ENCODE measurements at regions not wholly inside any gene's neighbourhood (a gene's known extent, or its start where the extent isn't known, plus 50 kb on each side); places are given as distances from the start of the nearest gene placed in this dataset.

- no peak for DNase-seq
- Histone ChIP-seq H3K27me3 (no peaks in the 10 kb centered on the region), H3K36me3 (ENCODE audit: low read depth, missing control alignments) (no peaks in the 10 kb centered on the region), H3K27ac (no peak overlapping the region), H3K9me3 (no peaks in the 10 kb centered on the region), H3K4me1 (no peaks in the 10 kb centered on the region), H3K4me3 (no peak overlapping the region)
- WGBS, 2 donors: 73 to 76% methylated on average over 5 of the region's 5 CpGs
- intact Hi-C loops (cut with DNase I; ENCODE audit: low total_unique reads): no loop called here
- TF ChIP-seq CTCF (IDR thresholded peaks at IDR 0.05): no peak
- TF ChIP-seq POLR2A (IDR thresholded peaks at IDR 0.05): no peak
Observed at GRCh38 chr2:239600650-239601049, 199.8 kb upstream of the HDAC4 start.

GRCh38 chr2:239600001-239600593 lies 199.3 kb upstream of the HDAC4 start:
- Histone ChIP-seq H3K27ac (no peak overlapping the region), H3K36me3 (ENCODE audit: low read depth, missing control alignments) (no peaks in the 10 kb centered on the region), H3K4me3 (no peak overlapping the region), H3K9me3 (no peaks in the 10 kb centered on the region), H3K4me1 (no peaks in the 10 kb centered on the region), H3K27me3 (no peaks in the 10 kb centered on the region)
- WGBS, 2 donors: 88 to 89% methylated on average over 13 to 14 of the region's 14 CpGs
- no peak for TF ChIP-seq CTCF (IDR thresholded peaks at IDR 0.05)
- no peak for TF ChIP-seq POLR2A (IDR thresholded peaks at IDR 0.05)
- intact Hi-C loops (cut with DNase I; ENCODE audit: low total_unique reads): no loop called here
- DNase-seq: no peak

GRCh38 chr2:239599299-239599698 lies 198.5 kb upstream of the HDAC4 start:
- TF ChIP-seq CTCF (IDR thresholded peaks at IDR 0.05) (no peak), POLR2A (IDR thresholded peaks at IDR 0.05) (no peak)
- no peaks in the 10 kb centered on the region for H3K4me1 ChIP-seq
- no peaks in the 10 kb centered on the region for H3K36me3 ChIP-seq (ENCODE audit: low read depth, missing control alignments)
- no peak overlapping the region for H3K27ac ChIP-seq
- intact Hi-C loops (cut with DNase I; ENCODE audit: low total_unique reads): no loop called here
- 90 to 91% methylated on average over 14 of the region's 14 CpGs for WGBS, 2 donors
- no peak overlapping the region for H3K4me3 ChIP-seq
- no peaks in the 10 kb centered on the region for H3K27me3 ChIP-seq
- H3K9me3 ChIP-seq: no peaks in the 10 kb centered on the region
- DNase-seq: no peak

- no peaks in the 10 kb centered on the region for H3K27me3 ChIP-seq
- TF ChIP-seq POLR2A (IDR thresholded peaks at IDR 0.05) (no peak), CTCF (IDR thresholded peaks at IDR 0.05) (no peak)
- H3K4me3 ChIP-seq: no peak overlapping the region
- 76 to 82% methylated on average over 5 of the region's 5 CpGs for WGBS, 2 donors
- no peak overlapping the region for H3K27ac ChIP-seq
- H3K36me3 ChIP-seq (ENCODE audit: low read depth, missing control alignments): no peaks in the 10 kb centered on the region
- intact Hi-C loops (cut with DNase I; ENCODE audit: low total_unique reads): no loop called here
- no peaks in the 10 kb centered on the region for H3K9me3 ChIP-seq
- DNase-seq: peak; percentile 0
- H3K4me1 ChIP-seq: no peaks in the 10 kb centered on the region
Observed at GRCh38 chr2:239598732-239599090, 197.9 kb upstream of the HDAC4 start.

- H3K27ac ChIP-seq: no peak overlapping the region
- intact Hi-C loops (cut with DNase I; ENCODE audit: low total_unique reads): no loop called here
- no peak for TF ChIP-seq CTCF (IDR thresholded peaks at IDR 0.05)
- TF ChIP-seq POLR2A (IDR thresholded peaks at IDR 0.05): no peak
- H3K9me3 ChIP-seq: no peaks in the 10 kb centered on the region
- WGBS, 2 donors: 92% methylated on average over 23 of the region's 23 CpGs
- no peaks in the 10 kb centered on the region for H3K4me1 ChIP-seq
- H3K4me3 ChIP-seq: no peak overlapping the region
- no peaks in the 10 kb centered on the region for H3K36me3 ChIP-seq (ENCODE audit: low read depth, missing control alignments)
- no peaks in the 10 kb centered on the region for H3K27me3 ChIP-seq
- DNase-seq: peak; percentile 8
Observed at GRCh38 chr2:239598011-239598731, 197.4 kb upstream of the HDAC4 start.

Data from testis (tissue), 2 donors.